PFSK-1 (cell line): ENCODE measurements at regions not wholly inside any gene's neighbourhood (a gene's known extent, or its start where the extent isn't known, plus 50 kb on each side); places are given as distances from the start of the nearest gene placed in this dataset.

Experiments used
- POLR2AphosphoS5 ChIP-seq: IDR thresholded peaks from 2 replicates; pipeline ENCODE4 v1.6.1; 2012; ENCODE audit warnings: low read depth, mild to moderate bottlenecking, control low read depth, low read length, moderate library complexity
- REST ChIP-seq, 2 experiments: IDR thresholded peaks; 2 replicates each; pipeline versions ENCODE4 v1.6.1 to v1.8.0; 2011 to 2012; ENCODE audit warnings: low read depth in 2 of 2, low read length in 2 of 2, control low read depth in 1 of 2, inconsistent platforms in 1 of 2, mild to moderate bottlenecking in 1 of 2, moderate library complexity in 1 of 2; ENCODE audit not compliant: insufficient read depth in 1 of 2
- SIN3A ChIP-seq: IDR thresholded peaks from 2 replicates; pipeline ENCODE4 v1.6.1; 2012; ENCODE audit warnings: mild to moderate bottlenecking, low read length, moderate library complexity, borderline replicate concordance; ENCODE audit not compliant: insufficient read depth
- TAF1 ChIP-seq: IDR thresholded peaks from 2 replicates; pipeline ENCODE4 v1.6.1; 2012; ENCODE audit warnings: low read length, control low read depth, borderline replicate concordance; ENCODE audit not compliant: insufficient read depth

GRCh38 chr11:70783821-70784220, 385.5 kb downstream of the CTTN start:
- TF ChIP-seq POLR2AphosphoS5 (no peak), REST (IDR thresholded peaks at IDR 0.05; ENCODE audit: insufficient read depth in 1 of 2, low read depth in 2 of 2, low read length in 2 of 2) (no peak), TAF1 (no peak), SIN3A (no peak)
